ENCODE measurements at regions not wholly inside any gene's neighbourhood (a gene's known extent, or its start where the extent isn't known, plus 50 kb on each side); places are given as distances from the start of the nearest gene placed in this dataset.

DNA sequence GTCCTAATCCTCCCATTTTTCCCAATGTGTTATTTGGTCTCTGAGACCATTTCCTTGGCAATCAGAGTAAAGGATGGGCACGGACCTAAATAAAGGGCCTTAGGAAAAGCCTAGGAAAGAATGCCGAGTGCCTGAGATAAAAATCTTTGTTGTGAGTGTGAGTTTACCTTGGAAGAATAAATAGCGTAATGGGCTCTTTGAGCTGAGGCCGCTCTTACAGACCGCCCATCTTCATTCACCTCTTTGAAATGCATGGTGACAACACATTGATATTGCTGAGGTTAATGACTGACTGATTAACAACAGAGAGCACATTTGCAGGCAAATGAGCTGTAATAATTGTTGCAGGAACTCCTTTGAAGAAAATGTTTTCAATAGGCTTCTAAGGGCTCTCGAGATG is 1967.1 kb upstream of the WWC1 start:
- Mint-ChIP-seq H3K27ac (no peak overlapping the region), H3K36me3 (no peaks in the 10 kb centered on the region), H3K4me3 (no peak overlapping the region), H3K4me1 (ENCODE audit: low read depth) (no peaks in the 10 kb centered on the region), H3K9me3 (ENCODE audit: low read depth) (peaks cover 5% of the 10 kb centered on the region), H3K27me3 (no peaks in the 10 kb centered on the region)

DNA sequence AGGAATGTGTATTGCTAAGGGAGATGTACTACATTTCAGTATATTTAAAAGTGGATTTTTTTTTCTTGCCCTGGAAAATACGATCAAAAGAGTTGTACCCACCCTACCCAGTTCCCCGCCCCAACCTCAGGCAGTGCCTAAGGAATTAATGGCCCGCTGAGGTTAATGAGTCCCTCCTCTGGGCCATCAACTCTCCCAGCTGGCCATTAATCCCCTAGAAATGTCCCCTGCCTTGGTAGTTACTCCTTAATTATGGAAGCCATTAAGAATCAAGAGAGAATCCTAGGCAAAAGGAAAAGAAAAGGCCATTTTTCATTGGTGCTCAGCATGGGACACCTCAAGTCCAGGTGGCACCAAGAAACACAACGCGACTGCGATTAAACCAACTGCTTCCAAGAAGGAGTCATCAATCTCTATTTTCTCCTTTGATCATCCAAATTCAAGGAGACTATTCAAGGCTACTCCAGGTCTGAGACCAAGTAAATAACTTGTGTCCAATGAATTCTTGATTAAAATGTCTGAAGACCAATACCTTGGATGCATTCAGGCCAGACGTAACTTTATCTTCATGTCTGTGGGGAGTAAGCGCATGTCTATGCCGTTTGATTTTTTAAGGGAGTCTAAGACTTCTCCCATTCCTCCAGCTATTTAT is 1962.2 kb upstream of the WWC1 start:
- peaks cover 9% of the 10 kb centered on the region for H3K9me3 Mint-ChIP-seq (ENCODE audit: low read depth)
- H3K4me3 Mint-ChIP-seq = no peak overlapping the region
- no peaks in the 10 kb centered on the region for H3K36me3 Mint-ChIP-seq
- no peak overlapping the region for H3K27ac Mint-ChIP-seq
- H3K27me3 Mint-ChIP-seq = no peaks in the 10 kb centered on the region
- H3K4me1 Mint-ChIP-seq (ENCODE audit: low read depth) = no peaks in the 10 kb centered on the region

DNA sequence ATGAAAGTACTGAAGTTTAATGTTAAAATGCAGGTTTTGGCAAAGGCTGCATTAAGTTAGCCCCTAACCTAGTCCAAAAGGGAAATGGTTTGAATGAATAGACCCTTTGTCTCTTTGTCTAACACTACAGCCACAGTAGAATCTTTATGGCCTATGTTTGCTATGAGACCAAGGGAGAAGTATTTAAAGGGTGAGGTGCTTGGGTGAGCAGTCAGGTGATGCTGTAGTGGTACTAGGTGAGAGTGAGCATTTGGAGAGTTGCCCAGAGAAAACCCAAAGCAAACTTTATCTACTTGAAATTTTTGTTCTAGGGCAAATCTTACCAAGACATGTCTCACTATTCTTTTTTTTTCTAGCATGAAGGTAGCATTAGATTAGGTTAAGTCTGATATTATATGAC is 1961.4 kb upstream of the WWC1 start:
- H3K9me3 Mint-ChIP-seq (ENCODE audit: low read depth) = peaks cover 6% of the 10 kb centered on the region
- no peak overlapping the region for H3K4me3 Mint-ChIP-seq
- no peaks in the 10 kb centered on the region for H3K27me3 Mint-ChIP-seq
- H3K27ac Mint-ChIP-seq = no peak overlapping the region
- H3K4me1 Mint-ChIP-seq (ENCODE audit: low read depth) = no peaks in the 10 kb centered on the region
- H3K36me3 Mint-ChIP-seq = no peaks in the 10 kb centered on the region

DNA sequence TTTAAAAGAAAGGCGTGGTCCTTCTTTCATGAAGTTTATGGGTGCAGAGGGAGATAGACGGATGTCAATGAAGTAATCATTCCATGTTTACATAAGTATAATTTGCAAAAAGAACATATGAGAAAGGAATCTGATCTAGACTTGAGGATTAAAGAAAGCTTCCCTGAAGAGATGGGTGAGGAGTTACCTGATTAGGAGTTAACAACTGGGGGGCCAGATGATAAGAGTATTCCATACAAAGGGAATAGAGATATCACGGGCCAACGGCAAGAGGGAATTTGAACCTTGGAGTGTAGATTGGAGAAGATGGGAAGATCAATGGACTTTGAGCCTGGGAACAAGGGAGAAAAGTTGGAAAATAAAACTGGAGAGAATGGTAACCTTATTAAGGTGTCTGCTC is 1959.9 kb upstream of the WWC1 start:
- Mint-ChIP-seq H3K27me3 (no peaks in the 10 kb centered on the region), H3K4me1 (ENCODE audit: low read depth) (no peaks in the 10 kb centered on the region), H3K9me3 (ENCODE audit: low read depth) (peaks cover 17% of the 10 kb centered on the region), H3K36me3 (no peaks in the 10 kb centered on the region), H3K4me3 (no peak overlapping the region), H3K27ac (no peak overlapping the region)

DNA sequence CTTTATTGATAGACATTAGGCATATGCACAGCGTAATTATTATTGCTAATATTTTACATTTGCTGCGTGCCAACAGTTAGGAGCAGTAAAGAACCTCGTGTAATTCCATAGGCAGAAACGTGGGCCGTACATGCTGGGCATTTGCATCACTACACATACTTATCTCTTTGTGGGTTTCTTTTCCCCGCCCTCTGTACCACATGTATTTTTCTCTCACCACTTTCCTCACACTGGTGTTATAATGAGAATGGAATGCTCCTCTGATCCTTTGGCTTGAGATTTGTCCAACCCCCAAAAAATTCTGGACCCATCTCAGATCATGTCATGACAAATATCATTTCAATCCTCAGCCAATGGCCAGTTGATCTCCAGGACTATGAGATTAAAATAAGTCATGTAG is 1952.6 kb upstream of the WWC1 start:
- no peak overlapping the region for H3K4me3 Mint-ChIP-seq
- H3K4me1 Mint-ChIP-seq (ENCODE audit: low read depth) = no peaks in the 10 kb centered on the region
- H3K27me3 Mint-ChIP-seq = no peaks in the 10 kb centered on the region
- no peak overlapping the region for H3K27ac Mint-ChIP-seq
- H3K36me3 Mint-ChIP-seq = no peaks in the 10 kb centered on the region
- H3K9me3 Mint-ChIP-seq (ENCODE audit: low read depth) = peaks cover 32% of the 10 kb centered on the region

DNA sequence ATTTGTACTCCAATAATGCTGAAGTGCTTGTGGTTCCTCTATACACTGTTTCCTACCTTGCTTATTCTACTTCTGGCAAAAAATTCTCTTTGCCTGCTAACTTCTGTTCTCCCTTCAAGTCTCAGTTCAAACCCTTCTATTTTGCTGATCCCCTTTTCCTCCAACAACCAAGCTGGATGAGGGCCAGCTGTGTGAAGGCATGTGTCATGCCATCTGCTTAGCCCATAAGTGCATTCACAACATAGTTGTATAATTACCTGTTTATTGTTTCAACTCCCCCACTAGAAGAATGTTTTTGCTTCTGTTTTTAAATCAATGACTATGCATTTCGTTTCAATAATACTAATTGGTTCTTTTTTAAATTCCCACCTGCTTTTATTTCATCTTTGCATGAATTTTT is 1951.4 kb upstream of the WWC1 start:
- Mint-ChIP-seq H3K4me3 (no peak overlapping the region), H3K36me3 (no peaks in the 10 kb centered on the region), H3K27me3 (no peaks in the 10 kb centered on the region), H3K4me1 (ENCODE audit: low read depth) (no peaks in the 10 kb centered on the region), H3K9me3 (ENCODE audit: low read depth) (peaks cover 32% of the 10 kb centered on the region), H3K27ac (no peak overlapping the region)

DNA sequence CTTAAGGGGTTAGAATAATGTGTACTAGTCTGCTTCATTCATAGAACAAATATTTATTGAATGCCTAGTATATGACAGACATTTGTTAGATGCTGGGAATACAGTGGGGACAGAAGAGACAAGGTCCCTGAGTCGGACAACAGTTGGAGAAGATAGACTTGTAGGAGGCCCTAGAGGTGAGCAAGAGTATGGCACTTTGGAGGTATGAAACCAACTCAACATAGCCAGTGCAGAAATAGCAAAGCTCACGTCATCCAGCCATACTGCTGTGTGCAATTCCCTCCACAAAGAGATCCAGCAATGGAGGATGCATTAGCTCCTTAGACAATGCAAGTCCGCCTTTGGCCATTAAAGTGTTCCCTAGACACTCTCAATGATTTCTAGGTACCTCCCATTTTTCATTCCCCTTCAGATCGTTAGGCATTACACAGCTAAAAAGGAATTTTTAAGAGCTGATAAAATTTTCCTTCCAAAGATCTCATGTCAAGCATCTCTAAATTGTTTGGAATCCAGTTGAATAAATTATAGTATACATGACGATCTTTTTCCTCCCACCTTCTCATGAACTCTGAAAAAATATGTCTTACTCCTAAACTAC is 1949.6 kb upstream of the WWC1 start:
- no peak overlapping the region for H3K27ac Mint-ChIP-seq
- no peaks in the 10 kb centered on the region for H3K27me3 Mint-ChIP-seq
- peaks cover 23% of the 10 kb centered on the region for H3K9me3 Mint-ChIP-seq (ENCODE audit: low read depth)
- no peaks in the 10 kb centered on the region for H3K4me1 Mint-ChIP-seq (ENCODE audit: low read depth)
- H3K36me3 Mint-ChIP-seq = no peaks in the 10 kb centered on the region
- H3K4me3 Mint-ChIP-seq = no peak overlapping the region

DNA sequence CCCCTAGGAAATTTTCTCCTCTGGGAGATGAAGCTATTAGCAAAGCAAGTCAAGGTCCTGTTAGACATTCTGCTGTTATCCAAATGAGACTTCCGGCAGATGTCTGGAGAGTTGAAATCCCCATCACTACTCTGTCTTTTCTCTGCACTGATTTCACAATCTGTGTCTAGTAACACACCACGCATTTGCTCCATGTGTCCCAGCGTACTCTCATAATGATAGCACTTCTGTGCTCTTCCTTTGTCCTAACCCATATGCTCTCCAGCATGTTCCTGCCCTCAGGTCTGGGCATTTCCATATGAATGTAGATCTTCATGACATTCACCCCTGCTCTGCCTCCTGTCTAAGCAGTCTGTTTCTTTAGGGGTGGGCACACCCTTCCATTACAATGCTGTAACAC is 1949.0 kb upstream of the WWC1 start:
- no peak overlapping the region for H3K27ac Mint-ChIP-seq
- no peaks in the 10 kb centered on the region for H3K27me3 Mint-ChIP-seq
- no peak overlapping the region for H3K4me3 Mint-ChIP-seq
- peaks cover 22% of the 10 kb centered on the region for H3K9me3 Mint-ChIP-seq (ENCODE audit: low read depth)
- H3K4me1 Mint-ChIP-seq (ENCODE audit: low read depth) = no peaks in the 10 kb centered on the region
- no peaks in the 10 kb centered on the region for H3K36me3 Mint-ChIP-seq

DNA sequence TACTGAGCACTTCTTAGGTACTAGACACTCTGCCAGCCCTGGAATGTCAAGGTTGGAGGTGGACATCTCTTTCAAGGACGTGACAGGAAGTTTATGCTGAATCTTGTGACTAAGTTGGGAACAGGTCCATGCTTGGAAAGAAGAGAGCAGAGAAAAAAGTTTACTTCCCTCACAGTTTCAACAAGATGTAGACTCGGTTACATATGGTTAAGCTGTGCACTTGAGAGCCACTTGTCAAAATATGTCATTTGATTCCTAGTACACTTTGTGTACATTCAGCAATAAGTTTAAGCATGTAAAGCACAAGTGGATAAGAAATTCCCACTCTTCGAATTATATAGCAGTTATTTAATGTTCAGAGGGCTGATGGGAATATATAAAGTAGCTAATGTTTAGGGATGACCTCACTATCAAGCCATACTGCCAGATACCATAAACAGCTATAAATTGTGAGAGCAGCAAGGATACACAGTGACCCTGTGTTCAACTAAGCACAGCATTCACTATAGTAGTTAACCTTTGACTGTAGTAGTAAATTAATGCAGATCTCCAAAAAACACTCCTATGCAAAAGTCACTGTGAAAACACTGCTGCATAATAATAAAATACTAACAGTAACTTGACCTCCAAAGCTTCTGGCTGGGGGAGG is 1944.6 kb upstream of the WWC1 start:
- H3K4me3 Mint-ChIP-seq = no peak overlapping the region
- H3K27ac Mint-ChIP-seq = no peak overlapping the region
- H3K27me3 Mint-ChIP-seq = no peaks in the 10 kb centered on the region
- peaks cover 18% of the 10 kb centered on the region for H3K9me3 Mint-ChIP-seq (ENCODE audit: low read depth)
- no peaks in the 10 kb centered on the region for H3K4me1 Mint-ChIP-seq (ENCODE audit: low read depth)
- H3K36me3 Mint-ChIP-seq = no peaks in the 10 kb centered on the region

DNA sequence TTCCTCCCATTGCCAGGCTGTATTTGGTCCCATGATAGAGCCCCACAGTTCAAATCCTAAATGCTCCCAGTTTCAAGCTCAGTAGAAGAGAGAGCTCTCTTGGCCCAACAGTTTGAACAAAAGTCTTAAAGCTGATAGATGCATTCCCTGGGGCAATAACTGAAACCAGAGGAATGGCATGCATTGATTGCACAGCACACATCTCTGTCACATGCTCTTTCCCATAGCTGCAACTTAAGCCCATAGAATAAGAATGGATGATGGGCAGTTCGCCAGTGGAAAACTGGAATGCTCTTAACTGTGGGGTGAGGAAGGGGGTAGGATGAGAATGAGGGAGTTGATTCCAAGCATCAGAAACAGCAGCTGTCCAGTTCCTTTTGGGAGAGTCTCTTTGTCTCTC is 1942.4 kb upstream of the WWC1 start:
- Mint-ChIP-seq H3K36me3 (no peaks in the 10 kb centered on the region), H3K4me1 (ENCODE audit: low read depth) (no peaks in the 10 kb centered on the region), H3K27ac (no peak overlapping the region), H3K27me3 (no peaks in the 10 kb centered on the region), H3K9me3 (ENCODE audit: low read depth) (peaks cover 11% of the 10 kb centered on the region), H3K4me3 (no peak overlapping the region)

DNA sequence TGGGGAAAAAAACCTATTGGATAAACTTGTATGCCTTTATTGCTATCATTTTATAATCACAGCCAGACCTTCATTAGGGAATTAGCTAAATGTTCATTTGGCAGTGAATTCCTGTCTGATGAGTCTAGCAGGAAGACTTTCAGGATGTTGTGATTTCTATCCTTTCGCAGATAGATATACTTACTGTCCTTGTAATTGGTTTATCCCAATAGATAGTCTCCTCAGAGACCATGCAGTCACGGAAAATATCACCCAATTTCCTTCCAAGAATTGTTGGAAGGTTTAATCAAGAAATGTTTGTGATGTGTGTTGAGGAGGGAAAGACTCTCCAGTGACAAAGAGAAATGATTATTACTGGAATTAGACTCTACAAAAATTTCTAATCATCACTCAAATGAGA is 1937.9 kb upstream of the WWC1 start:
- Mint-ChIP-seq H3K4me3 (no peak overlapping the region), H3K27ac (no peak overlapping the region), H3K9me3 (ENCODE audit: low read depth) (peaks cover 15% of the 10 kb centered on the region), H3K36me3 (no peaks in the 10 kb centered on the region), H3K27me3 (no peaks in the 10 kb centered on the region), H3K4me1 (ENCODE audit: low read depth) (no peaks in the 10 kb centered on the region)

DNA sequence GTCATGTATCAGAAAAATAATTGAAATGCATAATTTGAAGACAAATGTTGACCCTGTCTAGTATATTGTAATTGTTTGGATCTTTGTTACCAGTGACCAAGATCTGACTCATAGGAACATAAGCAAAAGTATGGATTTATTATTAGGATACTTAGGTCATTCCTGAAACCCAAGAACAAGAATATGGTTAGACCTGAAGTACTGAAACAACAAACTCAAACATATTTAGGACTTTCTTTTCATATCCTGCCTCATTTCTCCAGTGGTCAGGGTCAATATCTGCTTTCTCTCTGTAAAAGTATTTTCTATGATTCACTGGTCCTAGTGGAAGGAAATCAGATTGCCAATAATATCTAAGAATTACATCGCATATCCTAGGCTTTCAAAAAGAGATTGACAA is 1937.1 kb upstream of the WWC1 start:
- H3K27ac Mint-ChIP-seq = no peak overlapping the region
- no peaks in the 10 kb centered on the region for H3K4me1 Mint-ChIP-seq (ENCODE audit: low read depth)
- no peaks in the 10 kb centered on the region for H3K36me3 Mint-ChIP-seq
- H3K9me3 Mint-ChIP-seq (ENCODE audit: low read depth) = peaks cover 15% of the 10 kb centered on the region
- no peaks in the 10 kb centered on the region for H3K27me3 Mint-ChIP-seq
- no peak overlapping the region for H3K4me3 Mint-ChIP-seq

DNA sequence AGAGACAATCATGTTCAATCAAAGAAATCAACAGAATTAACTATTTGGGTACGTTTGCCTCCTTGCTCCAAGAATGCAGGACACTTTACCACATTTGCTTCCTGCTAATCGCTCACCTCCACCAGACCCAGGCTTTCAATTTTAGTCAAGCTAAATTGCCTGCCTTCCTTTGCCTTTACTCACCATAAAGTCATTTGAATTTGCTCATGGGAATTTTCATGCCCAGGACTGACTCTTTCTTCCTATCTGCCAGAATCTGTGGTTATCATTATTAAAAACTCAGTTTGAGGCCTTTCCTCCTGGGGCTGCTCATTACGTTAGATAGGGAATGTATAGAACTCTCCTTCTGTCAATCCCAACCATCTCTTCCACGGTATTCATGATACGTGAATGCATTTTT is 1935.3 kb upstream of the WWC1 start:
- Mint-ChIP-seq H3K27ac (no peak overlapping the region), H3K4me3 (no peak overlapping the region), H3K27me3 (no peaks in the 10 kb centered on the region), H3K4me1 (ENCODE audit: low read depth) (no peaks in the 10 kb centered on the region), H3K36me3 (no peaks in the 10 kb centered on the region), H3K9me3 (ENCODE audit: low read depth) (peaks cover 23% of the 10 kb centered on the region)

DNA sequence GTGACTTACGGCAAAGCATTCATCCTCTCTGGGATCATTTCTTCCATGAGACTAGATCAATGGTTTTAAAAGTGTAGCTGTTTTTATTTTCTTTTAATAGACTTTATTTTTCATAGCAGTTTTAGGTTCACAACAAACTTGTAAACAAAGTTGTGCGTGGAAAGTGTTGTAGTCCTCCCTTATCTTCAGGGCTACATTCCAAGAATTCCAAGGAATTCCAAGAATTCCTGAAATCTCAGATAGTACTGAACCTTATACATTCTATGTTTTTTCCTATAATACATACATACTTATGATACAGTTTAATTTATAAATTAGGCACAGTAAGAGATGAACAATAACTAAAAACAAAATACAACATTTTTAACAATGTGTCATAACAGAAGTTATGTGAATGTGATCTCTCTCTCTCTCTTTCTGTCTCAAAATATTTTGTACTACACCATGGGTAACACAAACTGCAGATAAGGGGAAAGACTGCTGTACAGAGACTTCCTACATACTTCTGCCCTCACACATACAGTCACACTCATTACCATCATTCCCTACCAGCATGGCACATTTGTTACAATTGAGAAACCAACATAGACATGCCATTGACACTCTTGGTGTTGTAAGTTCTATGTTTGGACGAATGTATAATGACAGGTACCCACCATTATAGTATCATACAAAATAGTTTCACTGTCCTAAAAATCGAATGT is 1933.2 kb upstream of the WWC1 start:
- H3K4me1 Mint-ChIP-seq (ENCODE audit: low read depth) = no peaks in the 10 kb centered on the region
- H3K27ac Mint-ChIP-seq = no peak overlapping the region
- no peak overlapping the region for H3K4me3 Mint-ChIP-seq
- no peaks in the 10 kb centered on the region for H3K27me3 Mint-ChIP-seq
- peaks cover 20% of the 10 kb centered on the region for H3K9me3 Mint-ChIP-seq (ENCODE audit: low read depth)
- no peaks in the 10 kb centered on the region for H3K36me3 Mint-ChIP-seq

DNA sequence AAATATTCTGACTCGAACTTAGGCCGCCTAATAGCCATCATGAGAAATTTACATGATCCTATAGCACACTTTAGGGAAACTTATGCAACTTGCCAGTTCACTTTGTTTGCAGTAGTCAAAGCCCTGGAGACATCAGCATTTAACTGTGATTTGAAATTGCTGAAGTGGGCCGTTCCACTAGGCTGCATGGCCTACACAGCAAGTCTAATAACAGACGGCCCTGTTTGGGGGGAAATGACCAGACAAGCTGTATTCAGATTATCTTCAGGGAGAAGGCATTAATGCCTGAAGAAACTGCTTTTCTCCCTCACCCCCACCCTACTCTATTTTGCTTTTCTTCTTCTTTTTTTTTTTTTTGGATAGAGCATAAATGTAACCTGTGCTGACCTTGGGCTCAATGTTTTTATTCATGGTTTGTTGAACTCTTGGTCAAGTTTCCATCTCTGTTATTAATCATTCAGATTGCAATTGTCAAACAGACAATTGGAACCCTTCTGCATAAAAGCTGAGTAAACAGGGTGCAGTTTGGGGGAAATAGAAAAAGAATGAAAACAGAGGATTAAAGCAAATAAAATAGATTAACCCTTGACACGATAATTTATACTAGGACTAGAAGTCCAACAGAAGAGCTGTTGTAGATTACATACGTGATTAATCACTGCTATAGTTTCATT is 1928.2 kb upstream of the WWC1 start:
- Mint-ChIP-seq H3K4me1 (ENCODE audit: low read depth) (no peaks in the 10 kb centered on the region), H3K27ac (no peak overlapping the region), H3K9me3 (ENCODE audit: low read depth) (peaks cover 12% of the 10 kb centered on the region), H3K27me3 (no peaks in the 10 kb centered on the region), H3K36me3 (no peaks in the 10 kb centered on the region), H3K4me3 (no peak overlapping the region)
